GM12892 (cell line): ENCODE measurements at regions not wholly inside any gene's neighbourhood (a gene's known extent, or its start where the extent isn't known, plus 50 kb on each side); places are given as distances from the start of the nearest gene placed in this dataset.

ENCODE experiments used
- POLR2A ChIP-seq: IDR thresholded peaks from 2 replicates; pipeline ENCODE4 v1.6.1; 2011; ENCODE audit warnings: low read depth, low read length, control low read depth
- TAF1 ChIP-seq: IDR thresholded peaks from 2 replicates; pipeline ENCODE4 v1.6.1; 2011; ENCODE audit warnings: low read depth, mild to moderate bottlenecking, control low read depth, low read length, borderline replicate concordance

DNA sequence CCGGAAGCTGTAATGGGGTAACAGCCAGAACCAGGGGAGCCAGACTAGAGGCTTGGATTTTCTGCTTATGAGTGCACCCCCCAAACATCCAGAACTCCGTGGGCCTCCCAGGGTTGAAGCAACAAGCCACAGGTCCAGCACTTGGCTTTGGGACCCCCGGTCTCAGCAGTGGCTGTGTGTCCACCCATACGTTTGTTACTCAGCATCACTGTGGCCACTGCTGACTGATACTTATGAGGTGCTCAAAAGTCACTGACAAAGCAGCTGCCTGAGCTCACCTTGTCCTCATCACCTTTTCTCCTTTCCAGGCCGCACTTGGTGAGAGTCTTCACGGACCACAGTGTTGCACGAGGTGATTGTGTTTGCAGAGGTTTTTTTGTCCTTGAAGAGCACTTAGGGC lies 145.6 kb upstream of the RFLNA start:
- no peak for TF ChIP-seq POLR2A
- TF ChIP-seq TAF1, result no peak
